ENCODE measurements at regions not wholly inside any gene's neighbourhood (a gene's known extent, or its start where the extent isn't known, plus 50 kb on each side); places are given as distances from the start of the nearest gene placed in this dataset.
"Not testable (repeated sequence)": the region's sequence is repeated elsewhere in the genome, so short reads cannot be mapped to it uniquely, and the experiment has no call there.

GRCh38 chr12:14032191-14032590, 50.8 kb upstream of the GRIN2B start:
- H3K4me3 ChIP-seq (ENCODE audit: low read depth, low read length); DNase-seq (ENCODE audit: low read depth): not testable (repeated sequence)

GRCh38 chr12:14043776-14044175, 62.4 kb upstream of the GRIN2B start:
- DNase-seq (ENCODE audit: low read depth) = no peak

GRCh38 chr12:14048941-14049545, 67.6 kb upstream of the GRIN2B start:
- TF ChIP-seq CTCF (IDR thresholded peaks at IDR 0.05; ENCODE audit: low read depth, low read length, missing control alignments) = no peak
- no peak for DNase-seq (ENCODE audit: low read depth)
- no peak overlapping the region for H3K4me3 ChIP-seq (ENCODE audit: low read depth, low read length)

More at GRCh38 chr12:14043776-14044175, 62.4 kb upstream of the GRIN2B start:
- no peak overlapping the region for H3K4me3 ChIP-seq (ENCODE audit: low read depth, low read length)
- no peak for TF ChIP-seq CTCF (IDR thresholded peaks at IDR 0.05; ENCODE audit: low read depth, low read length, missing control alignments)

- H3K4me3 ChIP-seq (ENCODE audit: low read depth, low read length) = no peak overlapping the region
- TF ChIP-seq CTCF (IDR thresholded peaks at IDR 0.05; ENCODE audit: low read depth, low read length, missing control alignments) = no peak
- DNase-seq (ENCODE audit: low read depth) = no peak
Observed at GRCh38 chr12:14057895-14058294, 76.5 kb upstream of the GRIN2B start.

- DNase-seq (ENCODE audit: low read depth) = no peak
- H3K4me3 ChIP-seq (ENCODE audit: low read depth, low read length) = no peak overlapping the region
- TF ChIP-seq CTCF (IDR thresholded peaks at IDR 0.05; ENCODE audit: low read depth, low read length, missing control alignments) = no peak
Observed at GRCh38 chr12:14058717-14059116, 77.3 kb upstream of the GRIN2B start.

GRCh38 chr12:14059548-14059947, 78.1 kb upstream of the GRIN2B start:
- H3K4me3 ChIP-seq (ENCODE audit: low read depth, low read length) = no peak overlapping the region
- DNase-seq (ENCODE audit: low read depth) = no peak
- no peak for TF ChIP-seq CTCF (IDR thresholded peaks at IDR 0.05; ENCODE audit: low read depth, low read length, missing control alignments)

GRCh38 chr12:14065616-14066015, 84.2 kb upstream of the GRIN2B start:
- no peak for TF ChIP-seq CTCF (IDR thresholded peaks at IDR 0.05; ENCODE audit: low read depth, low read length, missing control alignments)
- no peak overlapping the region for H3K4me3 ChIP-seq (ENCODE audit: low read depth, low read length)
- DNase-seq (ENCODE audit: low read depth) = no peak

Data from GM12864 (cell line).